Activated T-cell treated with anti-CD3 and anti-CD28 coated beads, Interleukin-2, amount 50 U/mL, for 4 hours (primary cell): ENCODE measurements at regions not wholly inside any gene's neighbourhood (a gene's known extent, or its start where the extent isn't known, plus 50 kb on each side); places are given as distances from the start of the nearest gene placed in this dataset.

Experiments used
- ATAC-seq, 2 donors: fragments of 200-7000 bp; cut with Tn5 transposase; one replicate each; pipeline ENCODE4 v1.10.0; 2021
- DNase-seq: peaks from one replicate; pipeline ENCODE4 v3.0.0-alpha.2; 2020
- H3K27me3 Mint-ChIP-seq: one replicate; pipeline ENCODE4 v1.8.0; 2021; ENCODE audit warnings: low read depth, mixed read lengths
- H3K36me3 Mint-ChIP-seq: one replicate; pipeline ENCODE4 v1.8.0; 2022; ENCODE audit warnings: mixed read lengths; ENCODE audit not compliant: insufficient read depth
- H3K4me1 Mint-ChIP-seq: one replicate; pipeline ENCODE4 v1.8.0; 2021; ENCODE audit warnings: low read depth, mixed read lengths
- H3K4me3 Mint-ChIP-seq: one replicate; pipeline ENCODE4 v1.8.0; 2021; ENCODE audit warnings: mild to moderate bottlenecking, moderate library complexity, mixed read lengths
- H3K9me3 Mint-ChIP-seq: one replicate; pipeline ENCODE4 v1.8.0; 2021; ENCODE audit warnings: mixed read lengths

DNA sequence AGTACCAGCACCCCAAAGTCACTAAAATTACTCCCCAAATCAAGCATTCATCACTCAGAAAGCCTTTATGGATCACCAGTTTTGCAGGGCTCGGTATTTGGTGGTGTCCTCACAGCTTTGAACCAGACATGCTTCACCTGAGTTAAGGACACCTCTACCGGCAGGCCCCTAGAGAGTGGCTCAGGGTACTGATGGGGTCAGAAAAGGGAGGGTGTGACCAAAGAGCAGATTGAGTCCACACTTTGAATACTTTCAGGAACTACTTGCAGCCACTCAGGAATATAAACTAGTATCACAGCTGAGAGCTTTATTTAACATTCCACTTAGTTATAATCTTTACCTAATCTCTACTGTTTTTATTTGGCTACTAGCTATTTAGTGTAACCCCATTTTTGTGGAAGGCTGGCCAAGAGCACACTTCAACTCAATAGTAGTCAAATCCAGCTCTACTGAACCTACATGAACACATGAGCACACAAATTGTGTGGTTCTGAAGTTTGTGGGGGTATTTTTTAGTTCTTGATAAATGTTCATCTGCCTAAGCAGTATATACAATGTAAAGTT, 109.6 kb upstream of the SPRY1 start:
- Mint-ChIP-seq H3K36me3 (peaks cover 59% of the 10 kb centered on the region), H3K4me1 (peaks cover 4% of the 10 kb centered on the region), H3K4me3 (no peak overlapping the region), H3K27me3 (no peaks in the 10 kb centered on the region), H3K9me3 (peaks cover 42% of the 10 kb centered on the region)
- DNase-seq, result no peak
- no peak for ATAC-seq

DNA sequence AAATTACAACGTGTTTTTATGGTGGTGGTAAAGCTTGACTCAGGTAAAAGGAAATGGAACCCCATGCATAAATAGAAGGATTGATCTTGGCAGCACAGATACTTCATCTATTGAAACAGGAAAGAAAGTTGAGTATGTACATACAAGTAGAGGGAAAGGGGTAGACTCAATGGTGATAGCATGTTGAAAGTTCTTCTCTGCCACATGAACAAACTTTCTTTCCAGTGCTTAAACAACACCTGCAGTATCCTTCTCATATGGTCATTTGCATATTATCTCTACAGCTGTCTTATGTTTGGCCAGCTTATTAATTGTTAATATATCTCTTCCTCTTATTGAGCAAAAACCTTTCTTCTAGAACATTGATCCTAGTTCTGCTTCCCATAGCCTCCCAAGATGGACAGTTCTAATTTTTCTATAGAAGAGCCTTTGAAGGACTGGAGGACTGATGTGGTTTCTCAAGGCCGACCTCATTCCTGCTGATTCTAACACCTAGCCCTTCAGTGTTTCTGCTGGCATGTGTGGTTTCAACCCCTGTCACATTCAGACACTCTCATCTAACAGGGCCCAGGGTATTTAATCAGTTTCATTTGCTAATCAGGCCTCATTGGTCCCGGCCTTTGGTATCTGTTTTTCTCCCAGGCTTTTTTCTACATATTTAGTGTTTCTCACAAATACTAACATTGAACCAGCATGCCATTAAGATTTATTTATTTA, 108.1 kb upstream of the SPRY1 start:
- H3K9me3 Mint-ChIP-seq, result peaks cover 45% of the 10 kb centered on the region
- DNase-seq (no peak), ATAC-seq (no peak)
- no peak overlapping the region for H3K4me3 Mint-ChIP-seq
- H3K27me3 Mint-ChIP-seq, result no peaks in the 10 kb centered on the region
- H3K4me1 Mint-ChIP-seq, result peaks cover 4% of the 10 kb centered on the region
- peaks cover 63% of the 10 kb centered on the region for H3K36me3 Mint-ChIP-seq

DNA sequence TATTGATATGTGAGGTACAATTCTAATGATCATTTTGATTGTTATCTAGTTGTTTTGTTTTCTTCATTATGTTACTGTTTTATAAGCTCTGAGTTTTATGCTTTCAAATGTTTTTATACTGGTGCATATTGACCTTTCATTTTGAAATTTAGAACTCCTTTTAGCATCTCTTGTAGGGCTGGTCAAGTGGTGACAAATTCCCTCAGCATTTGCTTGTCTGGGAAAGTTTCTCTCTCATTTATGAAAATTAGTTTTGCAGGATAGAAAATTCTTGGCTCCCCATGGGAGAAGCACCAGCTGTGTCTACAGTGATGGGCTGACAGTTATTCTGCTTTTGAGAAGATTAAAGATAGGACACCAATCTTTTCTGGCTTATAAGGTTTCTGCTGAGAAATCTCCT, 105.3 kb upstream of the SPRY1 start:
- Mint-ChIP-seq H3K4me3 (no peak overlapping the region), H3K4me1 (peaks cover 4% of the 10 kb centered on the region), H3K36me3 (peaks cover 60% of the 10 kb centered on the region), H3K27me3 (no peaks in the 10 kb centered on the region), H3K9me3 (peaks cover 41% of the 10 kb centered on the region)
- ATAC-seq, result no peak
- DNase-seq, result no peak

DNA sequence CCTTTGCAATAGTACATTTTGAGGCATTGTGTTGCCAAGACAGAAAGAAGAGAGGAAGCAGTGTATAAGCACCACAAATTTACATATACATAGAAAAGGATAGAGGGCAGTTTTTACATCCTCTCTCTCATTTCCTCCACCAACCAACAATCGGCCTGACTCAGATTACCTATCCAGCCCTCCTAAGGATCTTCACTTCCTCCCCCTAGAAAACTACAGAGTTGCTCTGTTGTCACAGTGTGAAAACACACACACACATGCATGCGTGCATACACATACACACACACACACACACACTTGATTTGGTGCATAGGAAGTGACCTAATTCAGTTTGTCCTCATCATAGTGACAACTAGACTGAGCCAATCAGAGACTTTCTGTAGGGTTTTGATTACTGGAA, 98.8 kb upstream of the SPRY1 start:
- H3K9me3 Mint-ChIP-seq, result no peaks in the 10 kb centered on the region
- no peak overlapping the region for H3K4me3 Mint-ChIP-seq
- H3K27me3 Mint-ChIP-seq, result no peaks in the 10 kb centered on the region
- no peak for ATAC-seq
- H3K36me3 Mint-ChIP-seq, result peaks cover 18% of the 10 kb centered on the region
- H3K4me1 Mint-ChIP-seq, result peaks cover 2% of the 10 kb centered on the region
- DNase-seq, result no peak

- Mint-ChIP-seq H3K9me3 (no peaks in the 10 kb centered on the region), H3K4me3 (no peak overlapping the region), H3K27me3 (no peaks in the 10 kb centered on the region), H3K36me3 (peaks cover 18% of the 10 kb centered on the region), H3K4me1 (peaks cover 2% of the 10 kb centered on the region)
- no peak for DNase-seq
- ATAC-seq, result no peak
Observed at GRCh38 chr4:123298261-123298660, 98.3 kb upstream of the SPRY1 start.

DNA sequence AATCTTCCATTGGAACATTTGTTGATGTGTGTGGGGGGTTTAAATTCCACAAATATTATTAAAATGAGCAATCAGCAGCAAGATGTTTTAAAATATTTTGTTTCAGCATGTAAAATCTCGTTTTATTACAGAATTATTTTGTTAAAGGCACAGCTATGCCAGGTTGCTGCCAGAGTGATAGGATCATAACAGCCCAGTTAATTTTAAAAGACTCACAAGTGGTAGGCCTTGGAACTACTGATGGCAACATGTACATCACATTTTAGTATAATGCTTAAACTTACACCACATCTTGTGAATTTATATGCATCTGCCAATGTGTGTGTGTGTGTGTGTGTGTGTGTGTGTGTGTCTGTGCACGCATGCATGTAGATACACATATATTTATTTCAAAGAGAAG, 97.8 kb upstream of the SPRY1 start:
- Mint-ChIP-seq H3K4me1 (peaks cover 2% of the 10 kb centered on the region), H3K9me3 (no peaks in the 10 kb centered on the region), H3K27me3 (no peaks in the 10 kb centered on the region), H3K4me3 (no peak overlapping the region), H3K36me3 (peaks cover 17% of the 10 kb centered on the region)
- DNase-seq, result no peak
- ATAC-seq, result no peak

DNA sequence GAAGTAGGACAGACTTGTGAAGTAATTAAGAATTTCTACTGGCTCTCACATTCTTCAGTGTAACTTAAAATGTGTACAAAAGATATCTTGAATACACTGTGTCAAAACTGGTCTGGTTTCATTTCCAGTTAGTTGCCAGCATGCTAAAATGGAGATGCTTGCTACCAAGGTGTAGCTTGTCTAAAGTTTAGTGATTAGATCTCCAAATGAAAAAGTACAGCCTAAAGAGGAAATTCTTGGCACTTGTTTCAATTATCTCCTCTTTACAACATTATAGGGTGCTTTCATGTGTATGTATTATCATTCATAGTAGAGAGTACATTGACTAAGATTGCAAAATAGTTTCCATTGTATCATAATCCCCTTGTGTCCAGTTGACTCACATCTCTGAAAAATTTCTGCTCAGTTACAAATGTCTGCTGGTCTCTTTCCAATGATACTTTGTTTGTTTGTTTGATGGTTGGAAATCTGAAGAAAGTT, 97.3 kb upstream of the SPRY1 start:
- ATAC-seq (no peak), DNase-seq (no peak)
- H3K4me3 Mint-ChIP-seq, result no peak overlapping the region
- no peaks in the 10 kb centered on the region for H3K9me3 Mint-ChIP-seq
- peaks cover 2% of the 10 kb centered on the region for H3K4me1 Mint-ChIP-seq
- peaks cover 14% of the 10 kb centered on the region for H3K36me3 Mint-ChIP-seq
- no peaks in the 10 kb centered on the region for H3K27me3 Mint-ChIP-seq

DNA sequence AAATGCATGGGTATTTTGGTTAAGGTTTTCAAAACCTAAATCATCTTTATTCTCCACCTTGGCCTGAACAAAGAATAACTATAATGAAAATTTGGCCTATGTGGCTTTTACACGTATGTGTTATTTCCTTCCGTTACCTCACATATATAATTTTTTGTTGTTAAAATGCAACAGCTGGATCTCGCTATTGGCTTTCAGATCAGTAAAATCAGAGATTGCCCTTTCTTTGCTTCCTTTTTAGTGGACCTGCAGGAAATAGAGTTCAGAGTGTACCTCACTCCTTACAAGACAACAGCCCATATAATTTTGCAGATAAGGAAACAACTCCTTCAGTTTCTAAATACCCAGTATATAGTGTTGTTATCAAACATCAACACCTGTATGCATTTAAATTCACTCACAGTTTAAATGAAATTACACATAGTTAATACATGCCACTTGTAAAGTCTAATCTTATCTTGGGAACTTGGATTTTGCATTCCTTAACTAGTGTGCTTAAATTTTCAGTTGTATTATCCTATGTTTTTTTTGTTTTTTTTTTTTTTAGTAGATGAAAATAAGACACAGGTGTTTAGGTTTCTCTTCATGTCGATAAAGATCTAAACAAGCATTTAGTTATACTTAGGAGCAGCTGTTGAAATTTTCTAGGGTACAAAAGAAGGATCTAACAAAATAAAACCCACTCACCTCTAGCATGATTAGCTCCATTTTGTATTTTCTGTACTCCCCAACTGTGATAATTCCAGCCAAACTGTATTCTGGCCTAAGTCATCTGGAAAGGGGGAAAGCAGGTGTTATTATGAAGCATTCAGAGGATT, 96.2 kb upstream of the SPRY1 start:
- no peak overlapping the region for H3K4me3 Mint-ChIP-seq
- DNase-seq (no peak), ATAC-seq (no peak)
- peaks cover 14% of the 10 kb centered on the region for H3K36me3 Mint-ChIP-seq
- H3K4me1 Mint-ChIP-seq, result peaks cover 2% of the 10 kb centered on the region
- no peaks in the 10 kb centered on the region for H3K27me3 Mint-ChIP-seq
- H3K9me3 Mint-ChIP-seq, result no peaks in the 10 kb centered on the region

- DNase-seq (no peak), ATAC-seq (no peak)
- Mint-ChIP-seq H3K4me3 (no peak overlapping the region), H3K4me1 (peaks cover 2% of the 10 kb centered on the region), H3K9me3 (no peaks in the 10 kb centered on the region), H3K36me3 (peaks cover 12% of the 10 kb centered on the region), H3K27me3 (no peaks in the 10 kb centered on the region)
Observed at GRCh38 chr4:123301923-123302322, 94.7 kb upstream of the SPRY1 start.

DNA sequence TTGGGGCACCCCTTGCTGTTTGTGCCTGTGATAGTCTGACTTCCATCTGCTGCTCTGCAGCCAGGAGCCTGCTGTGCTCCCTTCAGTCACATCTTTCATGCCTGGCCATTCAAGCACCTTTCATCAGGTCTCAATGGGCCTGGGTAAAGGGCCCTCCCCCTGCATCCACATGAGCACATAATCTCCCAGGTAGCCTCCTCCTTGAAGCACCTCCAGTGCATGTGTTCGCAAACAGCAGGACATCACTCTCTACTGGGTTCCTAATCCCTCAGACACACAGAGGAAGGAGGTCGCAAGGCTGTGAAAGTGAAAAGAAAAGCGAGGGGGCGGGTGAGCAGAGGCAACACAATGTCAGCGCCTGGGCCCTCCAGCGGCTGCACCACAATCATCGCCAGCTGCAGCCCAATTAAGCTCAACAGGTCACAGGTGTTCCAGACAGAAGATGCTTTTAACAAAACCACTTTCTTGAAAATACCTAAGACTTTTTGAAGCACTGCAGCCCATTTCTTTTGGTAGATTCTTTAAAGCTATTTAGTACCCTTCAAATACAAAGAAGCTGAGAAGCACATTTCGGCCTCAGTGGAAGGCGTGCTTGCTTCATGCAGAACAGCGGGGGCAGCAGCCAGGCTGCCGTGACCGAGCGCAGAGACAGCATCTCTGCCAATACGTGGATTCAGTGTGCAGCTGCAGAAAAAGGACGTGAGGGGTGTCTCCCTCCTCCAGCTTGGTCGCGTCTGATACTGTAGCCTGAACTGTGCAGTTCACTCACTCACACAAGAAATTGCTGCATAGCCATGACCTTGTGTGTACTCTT, 92.2 kb upstream of the SPRY1 start:
- H3K9me3 Mint-ChIP-seq, result no peaks in the 10 kb centered on the region
- no peak for DNase-seq
- peaks cover 2% of the 10 kb centered on the region for H3K4me1 Mint-ChIP-seq
- no peaks in the 10 kb centered on the region for H3K27me3 Mint-ChIP-seq
- peak; percentile 23 to 41 for ATAC-seq
- H3K4me3 Mint-ChIP-seq, result no peak overlapping the region
- peaks cover 20% of the 10 kb centered on the region for H3K36me3 Mint-ChIP-seq

DNA sequence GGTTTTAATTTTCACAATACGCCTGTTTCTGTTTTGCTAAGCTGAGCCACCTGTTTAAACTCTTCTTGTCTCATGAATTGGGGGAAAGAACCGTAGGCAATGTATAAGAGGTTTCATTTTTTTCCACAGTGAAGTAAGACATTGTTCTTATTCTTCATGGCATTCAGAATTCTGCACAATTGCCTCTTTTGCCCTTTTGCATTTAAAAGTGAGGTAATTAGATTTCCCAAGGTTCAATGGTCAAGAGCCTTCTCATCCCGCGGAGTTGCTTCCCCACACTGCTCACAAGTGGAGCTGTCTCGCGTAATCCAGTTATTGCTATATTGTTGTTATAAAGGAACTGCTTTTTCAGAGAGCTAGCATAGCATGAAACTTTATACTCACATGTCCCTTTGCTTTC, 90.9 kb upstream of the SPRY1 start:
- no peak for DNase-seq
- no peak for ATAC-seq
- no peak overlapping the region for H3K4me3 Mint-ChIP-seq
- no peaks in the 10 kb centered on the region for H3K9me3 Mint-ChIP-seq
- H3K4me1 Mint-ChIP-seq, result no peaks in the 10 kb centered on the region
- no peaks in the 10 kb centered on the region for H3K27me3 Mint-ChIP-seq
- peaks cover 26% of the 10 kb centered on the region for H3K36me3 Mint-ChIP-seq

DNA sequence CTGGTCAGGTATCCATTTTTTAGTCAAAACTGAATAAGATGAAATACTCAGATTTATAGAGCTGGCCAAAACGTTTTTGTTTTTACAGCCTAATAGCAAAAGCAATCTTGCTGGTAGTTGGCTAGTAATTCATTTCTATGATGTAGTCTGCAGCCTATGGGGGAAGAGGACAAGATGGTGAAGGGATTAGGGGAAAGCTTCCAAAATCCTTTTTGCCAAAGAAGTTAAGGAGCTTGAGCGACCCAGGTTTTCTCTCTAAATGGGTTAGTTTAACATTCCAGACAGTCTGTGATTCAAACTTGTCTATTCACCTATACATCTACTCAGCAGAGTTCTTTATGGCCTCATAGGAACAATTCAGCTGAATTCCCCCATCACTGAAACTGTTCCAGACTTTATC, 89.8 kb upstream of the SPRY1 start:
- H3K36me3 Mint-ChIP-seq, result peaks cover 30% of the 10 kb centered on the region
- H3K4me1 Mint-ChIP-seq, result no peaks in the 10 kb centered on the region
- ATAC-seq (no peak), DNase-seq (no peak)
- no peak overlapping the region for H3K4me3 Mint-ChIP-seq
- no peaks in the 10 kb centered on the region for H3K27me3 Mint-ChIP-seq
- no peaks in the 10 kb centered on the region for H3K9me3 Mint-ChIP-seq

DNA sequence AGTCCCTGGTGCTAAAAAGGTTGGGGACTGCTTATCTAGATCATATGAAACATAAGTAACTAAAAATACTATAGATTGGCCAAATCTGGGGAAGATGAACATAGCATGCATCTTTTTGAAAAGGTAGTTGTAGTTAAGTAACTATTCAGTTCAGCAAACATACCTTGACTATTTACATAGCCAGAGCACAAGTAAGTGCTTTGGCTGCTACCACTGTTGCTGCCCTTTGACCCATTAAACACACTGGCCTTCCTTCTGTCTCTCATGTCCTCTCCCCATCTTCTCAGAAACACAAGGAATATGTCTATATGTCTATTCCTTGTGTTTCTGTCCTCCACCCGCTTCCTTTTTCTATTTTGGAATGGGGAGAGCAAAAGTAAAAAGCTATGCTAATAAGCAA, 87.9 kb upstream of the SPRY1 start:
- DNase-seq, result no peak
- no peaks in the 10 kb centered on the region for H3K4me1 Mint-ChIP-seq
- no peaks in the 10 kb centered on the region for H3K27me3 Mint-ChIP-seq
- H3K36me3 Mint-ChIP-seq, result peaks cover 47% of the 10 kb centered on the region
- H3K9me3 Mint-ChIP-seq, result peaks cover 6% of the 10 kb centered on the region
- ATAC-seq, result no peak
- H3K4me3 Mint-ChIP-seq, result no peak overlapping the region

GRCh38 chr4:123312116-123312515, 84.5 kb upstream of the SPRY1 start:
- Mint-ChIP-seq H3K9me3 (peaks cover 6% of the 10 kb centered on the region), H3K4me3 (no peak overlapping the region), H3K27me3 (no peaks in the 10 kb centered on the region), H3K36me3 (peaks cover 56% of the 10 kb centered on the region), H3K4me1 (no peaks in the 10 kb centered on the region)
- ATAC-seq (no peak), DNase-seq (no peak)
